Right lobe of liver (tissue), 6 donors: ENCODE measurements at regions not wholly inside any gene's neighbourhood (a gene's known extent, or its start where the extent isn't known, plus 50 kb on each side); places are given as distances from the start of the nearest gene placed in this dataset.

Experiments
- ATAC-seq, 4 donors: fragments of 200-7000 bp; cut with Tn5 transposase; one replicate each; pipeline ENCODE4 v1.9.1; 2020; ENCODE audit warnings: mild to moderate bottlenecking in 4 of 4, moderate library complexity in 4 of 4
- DNase-seq, 3 donors: peaks; one replicate each; pipeline ENCODE4 v3.0.0-alpha.2; 2020
- H3K27ac ChIP-seq, 3 donors: fragments of 200-600 bp; one replicate each; pipeline ENCODE4 v1.8.0; 2022
- H3K27me3 ChIP-seq, 2 donors: fragments of 200-600 bp; one replicate each; pipeline ENCODE4 v1.8.0; 2022
- H3K36me3 ChIP-seq, 4 donors: fragments of 200-600 bp; sonication (generic) in 1 of 4; one replicate each; pipeline versions ENCODE4 v1.5.1 to v1.8.0; 2017 to 2022; ENCODE audit warnings: control low read depth in 1 of 4
- H3K4me1 ChIP-seq, 4 donors: fragments of 200-600 bp; sonication (generic) in 1 of 4; one replicate each; pipeline versions ENCODE4 v1.5.1 to v1.8.0; 2017 to 2022; ENCODE audit warnings: control low read depth in 1 of 4
- H3K4me3 ChIP-seq, 3 donors: fragments of 200-600 bp; one replicate each; pipeline ENCODE4 v1.8.0; 2022
- H3K9me3 ChIP-seq, 4 donors: fragments of 200-600 bp; sonication (generic) in 1 of 4; one replicate each; pipeline versions ENCODE4 v1.5.1 to v1.8.0; 2017 to 2022; ENCODE audit warnings: control low read depth in 1 of 4
- CTCF ChIP-seq, 4 donors: fragments of 200-600 bp in 3 of 4; fragments of 450-650 bp in 1 of 4; IDR thresholded peaks; one replicate each; pipeline versions ENCODE4 v1.5.1 to v1.8.0; 2016 to 2022; ENCODE audit warnings: antibody characterized with exemption in 4 of 4, mild to moderate bottlenecking in 2 of 4
- POLR2A ChIP-seq: fragments of 450-650 bp; IDR thresholded peaks from one replicate; pipeline ENCODE4 v1.6.1; 2017; ENCODE audit warnings: antibody characterized with exemption, mild to moderate bottlenecking
- WGBS: methylation state at CpG from one replicate; pipeline ENCODE4 v1.1.6; 2018; ENCODE audit warnings: low coverage, low lambda C conversion rate; ENCODE audit not compliant: insufficient coverage; ENCODE audit errors: missing lambda C conversion rate; 5-methylcytosine and 5-hydroxymethylcytosine counted together
- intact Hi-C, 2 donors: fragments of 100-400 bp; cut with DNase I; formaldehyde crosslinking; loops; one replicate each; pipeline versions ENCODE4 v1.11.2 to v1.14.1; 2022
- donor health status: DM: no; HTN: yes; CAD: no.
- donor health status: DM: no; HTN: no; CAD: no.
- donor health status: DM: no; HTN: no; CAD: no.
- donor health status: DM: no; HTN: yes; CAD: no.
- donor health status: DM: no; HTN: yes; CAD: no.

- H3K27me3 ChIP-seq, result no peaks in the 10 kb centered on the region
- ATAC-seq (no peak), DNase-seq (no peak)
- H3K4me3 ChIP-seq, result no peak overlapping the region
- intact Hi-C loops, result no loop called here
- H3K36me3 ChIP-seq, result no peaks in the 10 kb centered on the region
- H3K9me3 ChIP-seq, result no peaks in the 10 kb centered on the region
- H3K27ac ChIP-seq, result no peak overlapping the region
- no peaks in the 10 kb centered on the region for H3K4me1 ChIP-seq
- TF ChIP-seq CTCF (IDR thresholded peaks at IDR 0.05), result no peak
- no peak for TF ChIP-seq POLR2A
- WGBS, result 89% methylated on average over 8 of the region's 10 CpGs
These were observed 164.3 kb upstream of the LPP start for GRCh38 chr3:187989575-187990153.

- Histone ChIP-seq H3K4me1 (peaks cover 0 to 13% (median 3%) of the 10 kb centered on the region in 4 donors), H3K36me3 (no peaks in the 10 kb centered on the region), H3K27ac (no peak overlapping the region), H3K4me3 (no peak overlapping the region), H3K27me3 (no peaks in the 10 kb centered on the region), H3K9me3 (no peaks in the 10 kb centered on the region)
- TF ChIP-seq CTCF (IDR thresholded peaks at IDR 0.05) (no peak), POLR2A (no peak)
- DNase-seq, result no peak
- intact Hi-C loops, result no loop called here
- ATAC-seq, result no peak
These were observed 161.3 kb upstream of the LPP start for GRCh38 chr3:187992609-187993008.

- no peak overlapping the region for H3K27ac ChIP-seq
These were observed 159.5 kb upstream of the LPP start for GRCh38 chr3:187994221-187995042.

GRCh38 chr3:187995043-187995400 is 158.9 kb upstream of the LPP start:
- H3K9me3 ChIP-seq, result no peaks in the 10 kb centered on the region
- no peaks in the 10 kb centered on the region for H3K27me3 ChIP-seq
- intact Hi-C loops, result no loop called here
- ATAC-seq (no peak), DNase-seq (no peak)
- H3K27ac ChIP-seq, result no peak overlapping the region
- no peaks in the 10 kb centered on the region for H3K36me3 ChIP-seq
- H3K4me3 ChIP-seq, result no peak overlapping the region
- no peak for TF ChIP-seq CTCF (IDR thresholded peaks at IDR 0.05)
- TF ChIP-seq POLR2A, result no peak
- peaks cover 0 to 36% (median 13%) of the 10 kb centered on the region in 4 donors for H3K4me1 ChIP-seq

More at GRCh38 chr3:187994221-187995042, 159.5 kb upstream of the LPP start:
- Histone ChIP-seq H3K4me1 (peaks cover 0 to 30% (median 10%) of the 10 kb centered on the region in 4 donors), H3K36me3 (no peaks in the 10 kb centered on the region), H3K9me3 (no peaks in the 10 kb centered on the region), H3K4me3 (no peak overlapping the region), H3K27me3 (no peaks in the 10 kb centered on the region)
- DNase-seq (no peak), ATAC-seq (no peak)
- no peak for TF ChIP-seq CTCF (IDR thresholded peaks at IDR 0.05)
- no peak for TF ChIP-seq POLR2A
- 86% methylated on average over 4 of the region's 4 CpGs for WGBS
- intact Hi-C loops, result no loop called here
